ENCODE measurements at regions not wholly inside any gene's neighbourhood (a gene's known extent, or its start where the extent isn't known, plus 50 kb on each side); places are given as distances from the start of the nearest gene placed in this dataset.

- TF ChIP-seq EZH2 (IDR thresholded peaks at IDR 0.05; ENCODE audit: low read length, missing control alignments) (no peak), CTCF (conservative IDR thresholded peaks at IDR 0.05 in 1 of 2, IDR thresholded peaks at IDR 0.05 in 1 of 2; ENCODE audit: low read depth in 1 of 2, low read length in 2 of 2) (no peak)
These were observed 51.0 kb upstream of the PIRT start for GRCh38 chr17:10888858-10889257.
